D341Med (cell line): ENCODE measurements at regions not wholly inside any gene's neighbourhood (a gene's known extent, or its start where the extent isn't known, plus 50 kb on each side); places are given as distances from the start of the nearest gene placed in this dataset.
A peak's percentile ranks its signal among the peaks of the same experiment; 100 is the strongest.
"Not testable (repeated sequence)": the region's sequence is repeated elsewhere in the genome, so short reads cannot be mapped to it uniquely, and the experiment has no call there.

ENCODE experiments used
- DNase-seq: peaks from one replicate; pipeline ENCODE4 v3.0.0; 2012; ENCODE audit warnings: low spot score

- no peak for DNase-seq
Observed at GRCh38 chr7:110296321-110296720, 794.6 kb upstream of the LRRN3 start.

GRCh38 chr7:110307776-110308175 is 783.2 kb upstream of the LRRN3 start:
- no peak for DNase-seq

- DNase-seq = no peak
Observed at GRCh38 chr7:110308791-110309190, 782.1 kb upstream of the LRRN3 start.

- no peak for DNase-seq
Observed at GRCh38 chr7:110309941-110310340, 781.0 kb upstream of the LRRN3 start.

- no peak for DNase-seq
Observed at GRCh38 chr7:110311556-110311955, 779.4 kb upstream of the LRRN3 start.

- DNase-seq = no peak
Observed at GRCh38 chr7:110317541-110318265, 773.2 kb upstream of the LRRN3 start.

GRCh38 chr7:110320285-110320684 is 770.6 kb upstream of the LRRN3 start:
- DNase-seq = not testable (repeated sequence)

- no peak for DNase-seq
Observed at GRCh38 chr7:110322796-110323195, 768.1 kb upstream of the LRRN3 start.

GRCh38 chr7:110326966-110327365 is 764.0 kb upstream of the LRRN3 start:
- no peak for DNase-seq

GRCh38 chr7:110336423-110336822 is 754.5 kb upstream of the LRRN3 start:
- DNase-seq = no peak

GRCh38 chr7:110337646-110338045 is 753.3 kb upstream of the LRRN3 start:
- DNase-seq = no peak

- DNase-seq = no peak
Observed at GRCh38 chr7:110347081-110347480, 743.8 kb upstream of the LRRN3 start.

- DNase-seq = no peak
Observed at GRCh38 chr7:110356438-110356837, 734.5 kb upstream of the LRRN3 start.

GRCh38 chr7:110358028-110358427 is 732.9 kb upstream of the LRRN3 start:
- DNase-seq = no peak

GRCh38 chr7:110371709-110372108 is 719.2 kb upstream of the LRRN3 start:
- DNase-seq = no peak

- DNase-seq = no peak
Observed at GRCh38 chr7:110372685-110373084, 718.2 kb upstream of the LRRN3 start.

GRCh38 chr7:110373416-110373815 is 717.5 kb upstream of the LRRN3 start:
- DNase-seq = peak; percentile 31

GRCh38 chr7:110373859-110374258 is 717.1 kb upstream of the LRRN3 start:
- no peak for DNase-seq

GRCh38 chr7:110375068-110375467 is 715.9 kb upstream of the LRRN3 start:
- DNase-seq = no peak

- no peak for DNase-seq
Observed at GRCh38 chr7:110382736-110383135, 708.2 kb upstream of the LRRN3 start.

- DNase-seq = no peak
Observed at GRCh38 chr7:110386006-110386405, 704.9 kb upstream of the LRRN3 start.

GRCh38 chr7:110386913-110387312 is 704.0 kb upstream of the LRRN3 start:
- no peak for DNase-seq

- no peak for DNase-seq
Observed at GRCh38 chr7:110387689-110388088, 703.2 kb upstream of the LRRN3 start.

GRCh38 chr7:110388457-110388856 is 702.5 kb upstream of the LRRN3 start:
- DNase-seq = no peak
